ENCODE measurements at regions not wholly inside any gene's neighbourhood (a gene's known extent, or its start where the extent isn't known, plus 50 kb on each side); places are given as distances from the start of the nearest gene placed in this dataset.

DNA sequence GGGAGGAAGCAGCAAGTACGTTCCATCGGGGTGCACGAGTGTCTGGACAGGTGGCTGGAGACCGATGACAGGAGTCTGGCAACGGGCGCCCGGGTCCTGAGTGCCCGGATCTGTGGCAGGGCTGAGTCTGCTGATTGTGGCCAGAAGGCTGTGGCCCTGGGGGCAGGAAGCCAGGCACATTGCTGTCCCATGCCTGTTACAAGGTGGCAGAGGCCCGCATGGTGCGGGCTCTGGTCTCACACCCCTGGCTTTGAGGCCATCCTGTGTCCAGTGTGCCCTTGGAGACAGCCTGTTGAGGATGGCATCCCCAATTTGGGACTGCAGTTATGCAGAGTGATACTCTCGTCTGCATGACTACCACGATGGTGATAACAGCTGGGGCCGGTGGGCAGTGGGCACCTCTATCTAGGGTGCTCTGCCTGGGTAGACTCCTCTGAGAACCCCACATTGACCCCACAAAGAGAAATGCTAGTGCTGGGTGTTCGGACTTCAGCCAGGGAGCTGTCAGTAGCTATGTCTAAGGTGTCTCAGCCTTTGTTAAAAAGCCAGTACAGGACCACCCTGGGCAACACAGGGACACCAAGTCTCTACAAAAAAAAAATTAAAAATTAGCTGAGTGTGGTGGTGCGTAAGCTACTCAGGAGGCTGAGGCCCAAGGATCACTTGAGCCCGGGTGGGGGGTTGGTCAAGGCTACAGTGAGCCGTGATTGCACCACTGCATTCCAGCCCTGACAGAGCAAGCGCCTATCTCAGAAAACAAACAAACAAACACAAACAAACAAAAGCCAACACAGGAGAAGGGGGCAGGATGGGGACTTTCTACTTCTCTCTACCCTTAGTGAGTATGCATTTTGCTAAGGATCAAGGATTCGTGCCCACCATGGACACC, 88.3 kb downstream of the RHOB start (continued):
- TF ChIP-seq, protein P1, sequence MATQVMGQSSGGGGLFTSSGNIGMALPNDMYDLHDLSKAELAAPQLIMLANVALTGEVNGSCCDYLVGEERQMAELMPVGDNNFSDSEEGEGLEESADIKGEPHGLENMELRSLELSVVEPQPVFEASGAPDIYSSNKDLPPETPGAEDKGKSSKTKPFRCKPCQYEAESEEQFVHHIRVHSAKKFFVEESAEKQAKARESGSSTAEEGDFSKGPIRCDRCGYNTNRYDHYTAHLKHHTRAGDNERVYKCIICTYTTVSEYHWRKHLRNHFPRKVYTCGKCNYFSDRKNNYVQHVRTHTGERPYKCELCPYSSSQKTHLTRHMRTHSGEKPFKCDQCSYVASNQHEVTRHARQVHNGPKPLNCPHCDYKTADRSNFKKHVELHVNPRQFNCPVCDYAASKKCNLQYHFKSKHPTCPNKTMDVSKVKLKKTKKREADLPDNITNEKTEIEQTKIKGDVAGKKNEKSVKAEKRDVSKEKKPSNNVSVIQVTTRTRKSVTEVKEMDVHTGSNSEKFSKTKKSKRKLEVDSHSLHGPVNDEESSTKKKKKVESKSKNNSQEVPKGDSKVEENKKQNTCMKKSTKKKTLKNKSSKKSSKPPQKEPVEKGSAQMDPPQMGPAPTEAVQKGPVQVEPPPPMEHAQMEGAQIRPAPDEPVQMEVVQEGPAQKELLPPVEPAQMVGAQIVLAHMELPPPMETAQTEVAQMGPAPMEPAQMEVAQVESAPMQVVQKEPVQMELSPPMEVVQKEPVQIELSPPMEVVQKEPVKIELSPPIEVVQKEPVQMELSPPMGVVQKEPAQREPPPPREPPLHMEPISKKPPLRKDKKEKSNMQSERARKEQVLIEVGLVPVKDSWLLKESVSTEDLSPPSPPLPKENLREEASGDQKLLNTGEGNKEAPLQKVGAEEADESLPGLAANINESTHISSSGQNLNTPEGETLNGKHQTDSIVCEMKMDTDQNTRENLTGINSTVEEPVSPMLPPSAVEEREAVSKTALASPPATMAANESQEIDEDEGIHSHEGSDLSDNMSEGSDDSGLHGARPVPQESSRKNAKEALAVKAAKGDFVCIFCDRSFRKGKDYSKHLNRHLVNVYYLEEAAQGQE (IDR thresholded peaks at IDR 0.05; ENCODE audit: low read depth, low read length), result no peak
- no peak for TF ChIP-seq SMC3 (IDR thresholded peaks at IDR 0.05; ENCODE audit: low read depth, low read length)
- TF ChIP-seq RXRA (IDR thresholded peaks at IDR 0.05; ENCODE audit: borderline replicate concordance, low read depth), result no peak
- TF ChIP-seq, protein P2, sequence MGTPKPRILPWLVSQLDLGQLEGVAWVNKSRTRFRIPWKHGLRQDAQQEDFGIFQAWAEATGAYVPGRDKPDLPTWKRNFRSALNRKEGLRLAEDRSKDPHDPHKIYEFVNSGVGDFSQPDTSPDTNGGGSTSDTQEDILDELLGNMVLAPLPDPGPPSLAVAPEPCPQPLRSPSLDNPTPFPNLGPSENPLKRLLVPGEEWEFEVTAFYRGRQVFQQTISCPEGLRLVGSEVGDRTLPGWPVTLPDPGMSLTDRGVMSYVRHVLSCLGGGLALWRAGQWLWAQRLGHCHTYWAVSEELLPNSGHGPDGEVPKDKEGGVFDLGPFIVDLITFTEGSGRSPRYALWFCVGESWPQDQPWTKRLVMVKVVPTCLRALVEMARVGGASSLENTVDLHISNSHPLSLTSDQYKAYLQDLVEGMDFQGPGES (IDR thresholded peaks at IDR 0.05; ENCODE audit: low read depth, low read length), result no peak
- no peak for TF ChIP-seq CHD2 (IDR thresholded peaks at IDR 0.05; ENCODE audit: low read length, partially characterized antibody)
- TF ChIP-seq TCF12 (IDR thresholded peaks at IDR 0.05), result no peak
- TF ChIP-seq ELF1 (IDR thresholded peaks at IDR 0.05), result no peak

GRCh38 chr2:20536619-20537422, 89.9 kb downstream of the RHOB start:
- Histone ChIP-seq H3K9ac (no peak overlapping the region), H3K4me2 (no peak overlapping the region), H3K9me3 (no peaks in the 10 kb centered on the region), H4K20me1 (ENCODE audit: insufficient read depth) (no peaks in the 10 kb centered on the region), H2AFZ (ENCODE audit: low read depth) (no peak overlapping the region), H3K36me3 (replicated peaks in 1 of 2; ENCODE audit: control insufficient read depth in 1 of 2, insufficient read depth in 2 of 2, low read length in 1 of 2) (no peaks in the 10 kb centered on the region), H3K79me2 (ENCODE audit: insufficient read depth) (no peaks in the 10 kb centered on the region), H3K4me1 (ENCODE audit: control insufficient read depth in 1 of 2, insufficient read depth in 2 of 2, low read depth in 1 of 2, low read length in 1 of 2) (peaks cover 0 to 25% of the 10 kb centered on the region in 2 experiments; a peak in 1 of 4 replicates), H3K9me2 (no peaks in the 10 kb centered on the region), H3K27ac (ENCODE audit: low read depth in 2 of 2, low read length in 1 of 2) (no peak overlapping the region), H3F3A (replicated peaks; ENCODE audit: insufficient read depth) (no peaks in the 10 kb centered on the region), H3K4me3 (ENCODE audit: low read depth in 2 of 2, low read length in 1 of 2) (no peak overlapping the region), H3K27me3 (ENCODE audit: insufficient read depth) (no peaks in the 10 kb centered on the region)
- no peak for TF ChIP-seq MXI1 (IDR thresholded peaks at IDR 0.05; ENCODE audit: low read depth, low read length)
- TF ChIP-seq, protein P3, sequence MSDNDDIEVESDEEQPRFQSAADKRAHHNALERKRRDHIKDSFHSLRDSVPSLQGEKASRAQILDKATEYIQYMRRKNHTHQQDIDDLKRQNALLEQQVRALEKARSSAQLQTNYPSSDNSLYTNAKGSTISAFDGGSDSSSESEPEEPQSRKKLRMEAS (IDR thresholded peaks at IDR 0.05; ENCODE audit: low read depth), result no peak
- TF ChIP-seq PBX3 (IDR thresholded peaks at IDR 0.05), result no peak
- no peak for TF ChIP-seq SIN3A (IDR thresholded peaks at IDR 0.05; ENCODE audit: borderline replicate concordance, low read depth, low read length)
- TF ChIP-seq NFIC (IDR thresholded peaks at IDR 0.05; ENCODE audit: borderline replicate concordance), result no peak
- TF ChIP-seq RCOR1 (IDR thresholded peaks at IDR 0.05; ENCODE audit: low read length), result no peak
- TF ChIP-seq EP300 (IDR thresholded peaks at IDR 0.05; ENCODE audit: borderline replicate concordance in 1 of 2, low read depth in 1 of 2, low read length in 1 of 2), result no peak
- CTCF ChIA-PET, result interaction anchor here (0.7 to 1.8 kb wide), 6 partner anchors 9 to 211 kb away, joined by 3 to 5 read pairs (median 4); no protein-coding TSS in a partner anchor
- WGBS (ENCODE audit: low lambda C conversion rate), result 91% methylated on average over 15 of the region's 15 CpGs
- DNase-seq, result no peak
- POLR2A ChIA-PET, result interaction anchor here (2.5 kb wide), 1 partner anchor 90 kb away, joined by 12 read pairs; the partner anchor contains the start of gene RHOB

Data from SK-N-SH (cell line).